Panc1 (cell line): ENCODE measurements at regions not wholly inside any gene's neighbourhood (a gene's known extent, or its start where the extent isn't known, plus 50 kb on each side); places are given as distances from the start of the nearest gene placed in this dataset.
"Not testable (repeated sequence)": the region's sequence is repeated elsewhere in the genome, so short reads cannot be mapped to it uniquely, and the experiment has no call there.

Experiments used
- POLR2AphosphoS5 ChIP-seq: IDR thresholded peaks from 2 replicates; pipeline ENCODE4 v1.6.1; 2012; ENCODE audit warnings: mild to moderate bottlenecking, low read depth, low read length, moderate library complexity
- TF ChIP-seq, protein P1 (sequence below): fragments of 450-650 bp; IDR thresholded peaks from 2 replicates; pipeline ENCODE4 v1.5.1; 2017; ENCODE audit warnings: mild to moderate bottlenecking
- TF ChIP-seq, protein P2 (sequence below), 2 experiments: IDR thresholded peaks; 2 replicates each; pipeline ENCODE4 v1.6.1; 2011 to 2012; ENCODE audit warnings: low read depth in 2 of 2, control low read depth in 1 of 2, low read length in 1 of 2, mild to moderate bottlenecking in 1 of 2, moderate library complexity in 1 of 2; ENCODE audit not compliant: insufficient read depth in 1 of 2

DNA sequence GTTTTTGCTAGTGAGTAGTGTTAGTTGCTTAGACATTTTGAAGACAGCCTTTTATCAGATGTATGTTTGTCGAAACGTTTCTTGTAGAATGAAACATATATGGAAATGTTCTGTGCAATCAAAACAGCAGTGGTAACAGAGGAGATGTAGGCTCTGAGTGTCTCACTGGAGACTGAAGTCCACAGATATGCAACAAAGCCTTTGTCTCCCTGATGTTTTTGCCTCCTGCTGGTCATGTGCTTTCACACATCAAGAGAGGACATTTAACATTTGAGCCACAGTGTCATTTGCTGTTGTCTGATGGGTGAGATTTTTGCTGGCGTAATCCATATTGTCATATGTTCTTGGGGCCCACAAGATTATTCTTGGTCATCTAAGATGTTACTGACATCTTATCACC, 101.7 kb downstream of the POTEM start:
- TF ChIP-seq, protein P1, sequence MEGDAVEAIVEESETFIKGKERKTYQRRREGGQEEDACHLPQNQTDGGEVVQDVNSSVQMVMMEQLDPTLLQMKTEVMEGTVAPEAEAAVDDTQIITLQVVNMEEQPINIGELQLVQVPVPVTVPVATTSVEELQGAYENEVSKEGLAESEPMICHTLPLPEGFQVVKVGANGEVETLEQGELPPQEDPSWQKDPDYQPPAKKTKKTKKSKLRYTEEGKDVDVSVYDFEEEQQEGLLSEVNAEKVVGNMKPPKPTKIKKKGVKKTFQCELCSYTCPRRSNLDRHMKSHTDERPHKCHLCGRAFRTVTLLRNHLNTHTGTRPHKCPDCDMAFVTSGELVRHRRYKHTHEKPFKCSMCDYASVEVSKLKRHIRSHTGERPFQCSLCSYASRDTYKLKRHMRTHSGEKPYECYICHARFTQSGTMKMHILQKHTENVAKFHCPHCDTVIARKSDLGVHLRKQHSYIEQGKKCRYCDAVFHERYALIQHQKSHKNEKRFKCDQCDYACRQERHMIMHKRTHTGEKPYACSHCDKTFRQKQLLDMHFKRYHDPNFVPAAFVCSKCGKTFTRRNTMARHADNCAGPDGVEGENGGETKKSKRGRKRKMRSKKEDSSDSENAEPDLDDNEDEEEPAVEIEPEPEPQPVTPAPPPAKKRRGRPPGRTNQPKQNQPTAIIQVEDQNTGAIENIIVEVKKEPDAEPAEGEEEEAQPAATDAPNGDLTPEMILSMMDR: not testable (repeated sequence)
- TF ChIP-seq, protein P2, sequence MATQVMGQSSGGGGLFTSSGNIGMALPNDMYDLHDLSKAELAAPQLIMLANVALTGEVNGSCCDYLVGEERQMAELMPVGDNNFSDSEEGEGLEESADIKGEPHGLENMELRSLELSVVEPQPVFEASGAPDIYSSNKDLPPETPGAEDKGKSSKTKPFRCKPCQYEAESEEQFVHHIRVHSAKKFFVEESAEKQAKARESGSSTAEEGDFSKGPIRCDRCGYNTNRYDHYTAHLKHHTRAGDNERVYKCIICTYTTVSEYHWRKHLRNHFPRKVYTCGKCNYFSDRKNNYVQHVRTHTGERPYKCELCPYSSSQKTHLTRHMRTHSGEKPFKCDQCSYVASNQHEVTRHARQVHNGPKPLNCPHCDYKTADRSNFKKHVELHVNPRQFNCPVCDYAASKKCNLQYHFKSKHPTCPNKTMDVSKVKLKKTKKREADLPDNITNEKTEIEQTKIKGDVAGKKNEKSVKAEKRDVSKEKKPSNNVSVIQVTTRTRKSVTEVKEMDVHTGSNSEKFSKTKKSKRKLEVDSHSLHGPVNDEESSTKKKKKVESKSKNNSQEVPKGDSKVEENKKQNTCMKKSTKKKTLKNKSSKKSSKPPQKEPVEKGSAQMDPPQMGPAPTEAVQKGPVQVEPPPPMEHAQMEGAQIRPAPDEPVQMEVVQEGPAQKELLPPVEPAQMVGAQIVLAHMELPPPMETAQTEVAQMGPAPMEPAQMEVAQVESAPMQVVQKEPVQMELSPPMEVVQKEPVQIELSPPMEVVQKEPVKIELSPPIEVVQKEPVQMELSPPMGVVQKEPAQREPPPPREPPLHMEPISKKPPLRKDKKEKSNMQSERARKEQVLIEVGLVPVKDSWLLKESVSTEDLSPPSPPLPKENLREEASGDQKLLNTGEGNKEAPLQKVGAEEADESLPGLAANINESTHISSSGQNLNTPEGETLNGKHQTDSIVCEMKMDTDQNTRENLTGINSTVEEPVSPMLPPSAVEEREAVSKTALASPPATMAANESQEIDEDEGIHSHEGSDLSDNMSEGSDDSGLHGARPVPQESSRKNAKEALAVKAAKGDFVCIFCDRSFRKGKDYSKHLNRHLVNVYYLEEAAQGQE (IDR thresholded peaks at IDR 0.05; ENCODE audit: insufficient read depth in 1 of 2, low read depth in 2 of 2, low read length in 1 of 2): not testable (repeated sequence)
- not testable (repeated sequence) for TF ChIP-seq POLR2AphosphoS5
